Neuron (in vitro differentiated cells): ENCODE measurements at regions not wholly inside any gene's neighbourhood (a gene's known extent, or its start where the extent isn't known, plus 50 kb on each side); places are given as distances from the start of the nearest gene placed in this dataset.

ENCODE experiments used
- H2AFZ ChIP-seq: one replicate; pipeline ENCODE4 v1.6.1; 2013; ENCODE audit warnings: low read depth, mild to moderate bottlenecking, inconsistent platforms, low read length, moderate library complexity
- H3K27me3 ChIP-seq: one replicate; pipeline ENCODE4 v1.6.1; 2013; ENCODE audit warnings: low read length; ENCODE audit not compliant: insufficient read depth
- H3K36me3 ChIP-seq: one replicate; pipeline ENCODE4 v1.6.1; 2013; ENCODE audit warnings: low read length; ENCODE audit not compliant: insufficient read depth
- H3K4me1 ChIP-seq: one replicate; pipeline ENCODE4 v1.6.1; 2013; ENCODE audit warnings: low read length; ENCODE audit not compliant: insufficient read depth
- H3K4me3 ChIP-seq: 2 replicates; pipeline ENCODE4 v1.5.1; 2013; ENCODE audit warnings: mild to moderate bottlenecking, low read length, moderate library complexity
- H3K9me3 ChIP-seq: one replicate; pipeline ENCODE4 v1.6.1; 2013; ENCODE audit warnings: low read length

GRCh38 chr13:29976535-29976934 lies 126.1 kb upstream of the UBL3 start:
- Histone ChIP-seq H3K4me3 (no peak overlapping the region), H2AFZ (no peak overlapping the region), H3K27me3 (peaks cover 2% of the 10 kb centered on the region), H3K9me3 (no peaks in the 10 kb centered on the region), H3K36me3 (no peaks in the 10 kb centered on the region), H3K4me1 (no peaks in the 10 kb centered on the region)

GRCh38 chr13:29975283-29975682 lies 124.9 kb upstream of the UBL3 start:
- no peak overlapping the region for H3K4me3 ChIP-seq
- no peak overlapping the region for H2AFZ ChIP-seq
- no peaks in the 10 kb centered on the region for H3K36me3 ChIP-seq
- peaks cover 2% of the 10 kb centered on the region for H3K27me3 ChIP-seq
- no peaks in the 10 kb centered on the region for H3K9me3 ChIP-seq
- H3K4me1 ChIP-seq, result no peaks in the 10 kb centered on the region

- H3K4me1 ChIP-seq, result no peaks in the 10 kb centered on the region
- H3K36me3 ChIP-seq, result no peaks in the 10 kb centered on the region
- no peak overlapping the region for H3K4me3 ChIP-seq
- no peak overlapping the region for H2AFZ ChIP-seq
- H3K9me3 ChIP-seq, result no peaks in the 10 kb centered on the region
- no peaks in the 10 kb centered on the region for H3K27me3 ChIP-seq
These were observed 118.9 kb upstream of the UBL3 start for GRCh38 chr13:29969286-29969685.

- peaks cover 7% of the 10 kb centered on the region for H3K4me1 ChIP-seq
- H3K36me3 ChIP-seq, result no peaks in the 10 kb centered on the region
These were observed 113.9 kb upstream of the UBL3 start for GRCh38 chr13:29964181-29964845.

GRCh38 chr13:29963089-29963488 lies 112.7 kb upstream of the UBL3 start:
- H3K9me3 ChIP-seq, result peaks cover 3% of the 10 kb centered on the region
- no peak overlapping the region for H3K4me3 ChIP-seq
- H3K36me3 ChIP-seq, result no peaks in the 10 kb centered on the region
- no peaks in the 10 kb centered on the region for H3K27me3 ChIP-seq
- no peak overlapping the region for H2AFZ ChIP-seq
- peaks cover 7% of the 10 kb centered on the region for H3K4me1 ChIP-seq

More at GRCh38 chr13:29964181-29964845, 113.9 kb upstream of the UBL3 start:
- H3K4me3 ChIP-seq, result no peak overlapping the region
- H3K9me3 ChIP-seq, result peaks cover 3% of the 10 kb centered on the region
- H2AFZ ChIP-seq, result no peak overlapping the region
- H3K27me3 ChIP-seq, result no peaks in the 10 kb centered on the region

GRCh38 chr13:29961036-29961670 lies 110.7 kb upstream of the UBL3 start:
- H2AFZ ChIP-seq, result no peak overlapping the region
- no peaks in the 10 kb centered on the region for H3K27me3 ChIP-seq
- no peak overlapping the region for H3K4me3 ChIP-seq
- peaks cover 12% of the 10 kb centered on the region for H3K4me1 ChIP-seq
- H3K9me3 ChIP-seq, result peaks cover 3% of the 10 kb centered on the region
- no peaks in the 10 kb centered on the region for H3K36me3 ChIP-seq

GRCh38 chr13:29959603-29960002 lies 109.2 kb upstream of the UBL3 start:
- no peaks in the 10 kb centered on the region for H3K36me3 ChIP-seq
- H3K27me3 ChIP-seq, result no peaks in the 10 kb centered on the region
- peaks cover 12% of the 10 kb centered on the region for H3K4me1 ChIP-seq
- no peak overlapping the region for H3K4me3 ChIP-seq
- no peak overlapping the region for H2AFZ ChIP-seq
- peaks cover 3% of the 10 kb centered on the region for H3K9me3 ChIP-seq

GRCh38 chr13:29959086-29959485 lies 108.7 kb upstream of the UBL3 start:
- H3K4me3 ChIP-seq, result no peak overlapping the region
- peaks cover 3% of the 10 kb centered on the region for H3K9me3 ChIP-seq
- H3K36me3 ChIP-seq, result no peaks in the 10 kb centered on the region
- peaks cover 12% of the 10 kb centered on the region for H3K4me1 ChIP-seq
- no peak overlapping the region for H2AFZ ChIP-seq
- no peaks in the 10 kb centered on the region for H3K27me3 ChIP-seq

- H3K36me3 ChIP-seq, result no peaks in the 10 kb centered on the region
- no peak overlapping the region for H3K4me3 ChIP-seq
- H2AFZ ChIP-seq, result no peak overlapping the region
- H3K4me1 ChIP-seq, result peaks cover 12% of the 10 kb centered on the region
- peaks cover 3% of the 10 kb centered on the region for H3K9me3 ChIP-seq
- no peaks in the 10 kb centered on the region for H3K27me3 ChIP-seq
These were observed 108.1 kb upstream of the UBL3 start for GRCh38 chr13:29958476-29958875.

- H3K4me3 ChIP-seq, result no peak overlapping the region
- peaks cover 3% of the 10 kb centered on the region for H3K9me3 ChIP-seq
- H3K36me3 ChIP-seq, result no peaks in the 10 kb centered on the region
- H3K27me3 ChIP-seq, result no peaks in the 10 kb centered on the region
- no peak overlapping the region for H2AFZ ChIP-seq
- H3K4me1 ChIP-seq, result peaks cover 12% of the 10 kb centered on the region
These were observed 106.9 kb upstream of the UBL3 start for GRCh38 chr13:29957320-29957719.

- H3K27me3 ChIP-seq, result no peaks in the 10 kb centered on the region
These were observed 106.4 kb upstream of the UBL3 start for GRCh38 chr13:29956853-29957252.

GRCh38 chr13:29955137-29955650 lies 104.8 kb upstream of the UBL3 start:
- Histone ChIP-seq H3K27me3 (no peaks in the 10 kb centered on the region), H3K9me3 (peaks cover 3% of the 10 kb centered on the region), H2AFZ (no peak overlapping the region), H3K4me3 (no peak overlapping the region), H3K4me1 (peaks cover 5% of the 10 kb centered on the region), H3K36me3 (no peaks in the 10 kb centered on the region)

More at GRCh38 chr13:29956853-29957252, 106.4 kb upstream of the UBL3 start:
- H3K9me3 ChIP-seq, result peaks cover 3% of the 10 kb centered on the region
- H3K36me3 ChIP-seq, result no peaks in the 10 kb centered on the region
- no peak overlapping the region for H2AFZ ChIP-seq
- H3K4me1 ChIP-seq, result peaks cover 12% of the 10 kb centered on the region
- no peak overlapping the region for H3K4me3 ChIP-seq

GRCh38 chr13:29954082-29955028 lies 103.9 kb upstream of the UBL3 start:
- Histone ChIP-seq H3K4me3 (no peak overlapping the region), H2AFZ (no peak overlapping the region), H3K27me3 (no peaks in the 10 kb centered on the region), H3K4me1 (peaks cover 5% of the 10 kb centered on the region), H3K36me3 (no peaks in the 10 kb centered on the region), H3K9me3 (peaks cover under 1% of the 10 kb centered on the region)
